GM12878 (cell line): ENCODE measurements at regions not wholly inside any gene's neighbourhood (a gene's known extent, or its start where the extent isn't known, plus 50 kb on each side); places are given as distances from the start of the nearest gene placed in this dataset.

Experiments
- ATAC-seq: fragments of 200-7000 bp; cut with Tn5 transposase; 3 replicates; pipeline ENCODE4 v1.9.1; 2020; ENCODE audit warnings: mild to moderate bottlenecking, moderate library complexity
- BruUV-seq: library from RNA; stranded (reverse); fragments of 400-500 nt; replicated peaks from 2 replicates; lab custom pipeline; 2021; lab: Mats Ljungman, UMichigan
- CTCF ChIA-PET: fragments of 300-600 bp; sonication (Branson Sonifier 250); formaldehyde crosslinking; extraction: SDS; loops from one replicate; lab custom pipeline; 2021; ENCODE audit warnings: inconsistent platforms; lab: Yijun Ruan, JAX
- POLR2A ChIA-PET: fragments of 350-600 bp; formaldehyde crosslinking; extraction: SDS; loops from one replicate; lab custom pipeline; 2021; ENCODE audit warnings: inconsistent platforms; lab: Charles Lee
- RAD21 ChIA-PET: fragments of 300-600 bp; sonication (Branson Sonifier 250); formaldehyde crosslinking; loops from one replicate; lab custom pipeline; 2023; ENCODE audit warnings: antibody characterized with exemption; ENCODE audit not compliant: unreplicated experiment; lab: Charles Lee
- SMC1A ChIA-PET: fragments of 300-600 bp; sonication (Branson Sonifier 250); formaldehyde crosslinking; loops from one replicate; lab custom pipeline; 2023; ENCODE audit not compliant: unreplicated experiment, uncharacterized antibody; lab: Charles Lee
- DNase-seq: peaks from one replicate; pipeline ENCODE4 v3.0.0-alpha.2; 2011; ENCODE audit warnings: low read depth, low spot score
- FAIRE-seq: peaks from 3 replicates; lab custom pipeline; 2011; peaks lifted over from hg19 to GRCh38; lab: Jason Lieb, UNC
- H2AFZ ChIP-seq: 2 replicates; pipeline ENCODE4 v1.6.0; 2011; ENCODE audit warnings: low read depth, low read length, control low read depth; ENCODE audit not compliant: control insufficient read depth
- H3K27ac ChIP-seq: 2 replicates; pipeline ENCODE4 v1.5.1; 2011; ENCODE audit warnings: control low read depth; ENCODE audit not compliant: control insufficient read depth, insufficient read depth
- H3K27me3 ChIP-seq, 2 experiments: replicated peaks in 1 of 2; 2 replicates each; pipeline versions ENCODE4 v1.6.0 to v1.6.1; 2011; ENCODE audit warnings: low read length in 1 of 2; ENCODE audit not compliant: control insufficient read depth in 2 of 2, insufficient read depth in 2 of 2
- H3K36me3 ChIP-seq, 2 experiments: 2 replicates each; pipeline ENCODE4 v1.5.1; 2011; ENCODE audit warnings: low read length in 1 of 2; ENCODE audit not compliant: control insufficient read depth in 2 of 2, insufficient read depth in 2 of 2
- H3K4me1 ChIP-seq: 2 replicates; pipeline ENCODE4 v1.6.1; 2011; ENCODE audit warnings: mild to moderate bottlenecking, low read length, moderate library complexity, mixed read lengths; ENCODE audit not compliant: control insufficient read depth, insufficient read depth
- H3K4me2 ChIP-seq: 2 replicates; pipeline ENCODE4 v1.6.0; 2011; ENCODE audit warnings: control low read depth; ENCODE audit not compliant: control insufficient read depth, insufficient read depth
- H3K4me3 ChIP-seq: fragments of 200-600 bp; sonication (generic); 2 replicates; pipeline ENCODE4 v1.5.1; 2016
- H3K79me2 ChIP-seq: 2 replicates; pipeline ENCODE4 v1.6.0; 2011; ENCODE audit warnings: low read length; ENCODE audit not compliant: control insufficient read depth, insufficient read depth
- H3K9ac ChIP-seq: 2 replicates; pipeline ENCODE4 v1.8.0; 2011; ENCODE audit warnings: low read length, control low read depth, mixed read lengths; ENCODE audit not compliant: control insufficient read depth, insufficient read depth
- H3K9me3 ChIP-seq: replicated peaks from 3 replicates; pipeline ENCODE4 v1.5.1; 2011; ENCODE audit warnings: mild to moderate bottlenecking, low read length; ENCODE audit not compliant: control insufficient read depth, insufficient read depth
- H4K20me1 ChIP-seq: 2 replicates; pipeline ENCODE4 v1.6.0; 2011; ENCODE audit not compliant: control insufficient read depth, insufficient read depth
- ATF3 ChIP-seq: IDR thresholded peaks from 2 replicates; pipeline ENCODE4 v1.6.1; 2011; ENCODE audit warnings: low read depth, mild to moderate bottlenecking, low read length, moderate library complexity, borderline replicate concordance; ENCODE audit errors: extremely low read depth
- EED ChIP-seq: sonication (generic); IDR thresholded peaks from 2 replicates; pipeline ENCODE4 v1.6.1; 2016; ENCODE audit warnings: antibody characterized with exemption, low read depth
- IRF3 ChIP-seq: fragments of 450-650 bp; IDR thresholded peaks from 2 replicates; pipeline ENCODE4 v1.6.1; 2014; ENCODE audit warnings: mild to moderate bottlenecking
- KAT2A ChIP-seq: conservative IDR thresholded peaks from 2 replicates; pipeline ENCODE4 v1.6.1; 2011; ENCODE audit warnings: low read depth, low read length; ENCODE audit not compliant: control insufficient read depth
- PAX8 ChIP-seq: fragments of 450-650 bp; IDR thresholded peaks from 2 replicates; pipeline ENCODE4 v1.6.1; 2017; ENCODE audit warnings: mild to moderate bottlenecking, moderate library complexity
- REST ChIP-seq: IDR thresholded peaks from 2 replicates; pipeline ENCODE4 v1.6.1; 2012; ENCODE audit warnings: mild to moderate bottlenecking, low read depth, low read length
- USF2 ChIP-seq: IDR thresholded peaks from 2 replicates; pipeline ENCODE4 v1.6.1; 2011; ENCODE audit warnings: low read depth, low read length, improper control_type of control experiment, borderline replicate concordance
- YBX1 ChIP-seq: fragments of 450-650 bp; IDR thresholded peaks from 2 replicates; pipeline ENCODE4 v1.6.1; 2016; ENCODE audit warnings: antibody characterized with exemption
- ZBTB40 ChIP-seq: fragments of 450-650 bp; IDR thresholded peaks from 2 replicates; pipeline ENCODE4 v1.6.1; 2016; ENCODE audit warnings: mild to moderate bottlenecking, moderate library complexity, borderline replicate concordance
- ZNF592 ChIP-seq: fragments of 450-650 bp; IDR thresholded peaks from 2 replicates; pipeline ENCODE4 v1.6.1; 2017; ENCODE audit warnings: mild to moderate bottlenecking, moderate library complexity
- WGBS: methylation state at CpG from one replicate; pipeline ENCODE4 v1.1.6; 2016; ENCODE audit warnings: low lambda C conversion rate; ENCODE audit not compliant: insufficient replicate concordance, insufficient coverage; ENCODE audit errors: missing lambda C conversion rate; 5-methylcytosine and 5-hydroxymethylcytosine counted together
- in situ Hi-C: fragments of 300-500 bp; cut with MboI; formaldehyde crosslinking; loops from 9 replicates; pipeline ENCODE4 v1.14.3; 2018; ENCODE audit warnings: mixed read lengths
- intact Hi-C: fragments of 100-400 bp; cut with micrococcal nuclease; formaldehyde crosslinking; loops from one replicate; pipeline ENCODE4 v1.14.2; 2022; ENCODE audit not compliant: unreplicated experiment

GRCh38 chr2:56519806-56520205, 336.0 kb downstream of the CCDC85A start:
- RAD21 ChIA-PET, result no interaction called here
- TF ChIP-seq USF2 (no peak), IRF3 (no peak), YBX1 (no peak), KAT2A (no peak), EED (no peak), ZBTB40 (no peak), ZNF592 (no peak), ATF3 (no peak), PAX8 (no peak), REST (no peak)

More at GRCh38 chr2:56519806-56520205, 336.0 kb downstream of the CCDC85A start:
- no TSS peak for BruUV-seq
- Histone ChIP-seq H3K9ac (no peak overlapping the region), H3K79me2 (no peaks in the 10 kb centered on the region), H3K36me3 (no peaks in the 10 kb centered on the region), H3K9me3 (no peaks in the 10 kb centered on the region), H3K4me2 (no peak overlapping the region), H3K4me1 (no peaks in the 10 kb centered on the region), H3K4me3 (no peak overlapping the region), H4K20me1 (no peaks in the 10 kb centered on the region), H2AFZ (no peak overlapping the region), H3K27ac (no peak overlapping the region), H3K27me3 (no peaks in the 10 kb centered on the region)
- intact Hi-C loops (loop anchor here (5.0 kb wide), 1 partner anchor 338 kb away; the partner anchor contains the start of gene CCDC85A), in situ Hi-C loops (no loop called here)
- 84% methylated on average over 1 of the region's 1 CpG for WGBS
- no peak for FAIRE-seq
- POLR2A ChIA-PET, result no interaction called here
- SMC1A ChIA-PET, result no interaction called here
- ATAC-seq, result no peak
- CTCF ChIA-PET, result no interaction called here
- DNase-seq, result no peak
